ENCODE measurements at regions not wholly inside any gene's neighbourhood (a gene's known extent, or its start where the extent isn't known, plus 50 kb on each side); places are given as distances from the start of the nearest gene placed in this dataset.

GRCh38 chr21:27816301-27816700, 849.4 kb upstream of the ADAMTS5 start:
- no peak overlapping the region for H2AFZ ChIP-seq (ENCODE audit: low read depth, low read length)
- H3K27me3 ChIP-seq (ENCODE audit: insufficient read depth, low read length, poor library complexity): no peaks in the 10 kb centered on the region
- TF ChIP-seq CTCF (IDR thresholded peaks at IDR 0.05; ENCODE audit: borderline replicate concordance, extremely low read depth, low read length, poor library complexity, severe bottlenecking) (no peak), EZH2 (IDR thresholded peaks at IDR 0.05; ENCODE audit: borderline replicate concordance, low read depth, low read length, severe bottlenecking) (no peak)
- H4K20me1 ChIP-seq (ENCODE audit: insufficient read depth, low read length): no peaks in the 10 kb centered on the region
- H3K27ac ChIP-seq (ENCODE audit: low read length): no peak overlapping the region
- H3K36me3 ChIP-seq (ENCODE audit: insufficient read depth, low read length): no peaks in the 10 kb centered on the region
- no peaks in the 10 kb centered on the region for H3K79me2 ChIP-seq (ENCODE audit: insufficient read depth, low read length)
- DNase-seq: no peak
- no peak overlapping the region for H3K9ac ChIP-seq (ENCODE audit: low read depth, low read length)
- no peaks in the 10 kb centered on the region for H3K4me1 ChIP-seq (ENCODE audit: insufficient read depth, low read length)
- H3K4me3 ChIP-seq (ENCODE audit: low read depth in 1 of 2, low read length in 2 of 2): no peak overlapping the region
- no peaks in the 10 kb centered on the region for H3K9me3 ChIP-seq (ENCODE audit: insufficient read depth, low read length, severe bottlenecking)
- ATAC-seq (ENCODE audit: insufficient read depth, low read depth): no peak
- no peak overlapping the region for H3K4me2 ChIP-seq (ENCODE audit: insufficient read depth, low read length)

- DNase-seq: no peak
- H3K9me3 ChIP-seq (ENCODE audit: insufficient read depth, low read length, severe bottlenecking): no peaks in the 10 kb centered on the region
- no peaks in the 10 kb centered on the region for H3K4me1 ChIP-seq (ENCODE audit: insufficient read depth, low read length)
- H3K9ac ChIP-seq (ENCODE audit: low read depth, low read length): no peak overlapping the region
- H3K27me3 ChIP-seq (ENCODE audit: insufficient read depth, low read length, poor library complexity): no peaks in the 10 kb centered on the region
- no peak overlapping the region for H2AFZ ChIP-seq (ENCODE audit: low read depth, low read length)
- H3K4me2 ChIP-seq (ENCODE audit: insufficient read depth, low read length): no peak overlapping the region
- H3K4me3 ChIP-seq (ENCODE audit: low read depth in 1 of 2, low read length in 2 of 2): no peak overlapping the region
- H3K36me3 ChIP-seq (ENCODE audit: insufficient read depth, low read length): no peaks in the 10 kb centered on the region
- no peak for ATAC-seq (ENCODE audit: insufficient read depth, low read depth)
- H3K79me2 ChIP-seq (ENCODE audit: insufficient read depth, low read length): no peaks in the 10 kb centered on the region
- TF ChIP-seq EZH2 (IDR thresholded peaks at IDR 0.05; ENCODE audit: borderline replicate concordance, low read depth, low read length, severe bottlenecking) (no peak), CTCF (IDR thresholded peaks at IDR 0.05; ENCODE audit: borderline replicate concordance, extremely low read depth, low read length, poor library complexity, severe bottlenecking) (no peak)
- H3K27ac ChIP-seq (ENCODE audit: low read length): no peak overlapping the region
- H4K20me1 ChIP-seq (ENCODE audit: insufficient read depth, low read length): no peaks in the 10 kb centered on the region
Measured at GRCh38 chr21:27814226-27814625, 847.3 kb upstream of the ADAMTS5 start.

- no peaks in the 10 kb centered on the region for H4K20me1 ChIP-seq (ENCODE audit: insufficient read depth, low read length)
- H3K36me3 ChIP-seq (ENCODE audit: insufficient read depth, low read length): no peaks in the 10 kb centered on the region
- H3K79me2 ChIP-seq (ENCODE audit: insufficient read depth, low read length): no peaks in the 10 kb centered on the region
- H2AFZ ChIP-seq (ENCODE audit: low read depth, low read length): no peak overlapping the region
- ATAC-seq (ENCODE audit: insufficient read depth, low read depth): no peak
- TF ChIP-seq EZH2 (IDR thresholded peaks at IDR 0.05; ENCODE audit: borderline replicate concordance, low read depth, low read length, severe bottlenecking): no peak
- TF ChIP-seq CTCF (IDR thresholded peaks at IDR 0.05; ENCODE audit: borderline replicate concordance, extremely low read depth, low read length, poor library complexity, severe bottlenecking): no peak
- H3K4me2 ChIP-seq (ENCODE audit: insufficient read depth, low read length): no peak overlapping the region
- DNase-seq: no peak
- no peak overlapping the region for H3K27ac ChIP-seq (ENCODE audit: low read length)
- no peak overlapping the region for H3K9ac ChIP-seq (ENCODE audit: low read depth, low read length)
- H3K27me3 ChIP-seq (ENCODE audit: insufficient read depth, low read length, poor library complexity): no peaks in the 10 kb centered on the region
- no peak overlapping the region for H3K4me3 ChIP-seq (ENCODE audit: low read depth in 1 of 2, low read length in 2 of 2)
- H3K9me3 ChIP-seq (ENCODE audit: insufficient read depth, low read length, severe bottlenecking): no peaks in the 10 kb centered on the region
- no peaks in the 10 kb centered on the region for H3K4me1 ChIP-seq (ENCODE audit: insufficient read depth, low read length)
Measured at GRCh38 chr21:27813750-27814149, 846.9 kb upstream of the ADAMTS5 start.

- Histone ChIP-seq H3K9me3 (ENCODE audit: insufficient read depth, low read length, severe bottlenecking) (no peaks in the 10 kb centered on the region), H3K4me1 (ENCODE audit: insufficient read depth, low read length) (no peaks in the 10 kb centered on the region), H3K4me2 (ENCODE audit: insufficient read depth, low read length) (no peak overlapping the region), H3K4me3 (ENCODE audit: low read depth in 1 of 2, low read length in 2 of 2) (no peak overlapping the region), H3K27ac (ENCODE audit: low read length) (no peak overlapping the region), H3K27me3 (ENCODE audit: insufficient read depth, low read length, poor library complexity) (no peaks in the 10 kb centered on the region), H3K79me2 (ENCODE audit: insufficient read depth, low read length) (no peaks in the 10 kb centered on the region), H2AFZ (ENCODE audit: low read depth, low read length) (no peak overlapping the region), H4K20me1 (ENCODE audit: insufficient read depth, low read length) (no peaks in the 10 kb centered on the region), H3K9ac (ENCODE audit: low read depth, low read length) (no peak overlapping the region), H3K36me3 (ENCODE audit: insufficient read depth, low read length) (no peaks in the 10 kb centered on the region)
- DNase-seq: no peak
- TF ChIP-seq EZH2 (IDR thresholded peaks at IDR 0.05; ENCODE audit: borderline replicate concordance, low read depth, low read length, severe bottlenecking) (no peak), CTCF (IDR thresholded peaks at IDR 0.05; ENCODE audit: borderline replicate concordance, extremely low read depth, low read length, poor library complexity, severe bottlenecking) (no peak)
- no peak for ATAC-seq (ENCODE audit: insufficient read depth, low read depth)
Measured at GRCh38 chr21:27813344-27813743, 846.5 kb upstream of the ADAMTS5 start.
